DMS114 treated with DMSO at 0.1 percent for 48 hours (cell line): ENCODE measurements at regions not wholly inside any gene's neighbourhood (a gene's known extent, or its start where the extent isn't known, plus 50 kb on each side); places are given as distances from the start of the nearest gene placed in this dataset.

Experiments used
- DNase-seq: peaks from one replicate; lab custom pipeline; 2025; ENCODE audit not compliant: unreplicated experiment; lab: John Stamatoyannopoulos, UW

DNA sequence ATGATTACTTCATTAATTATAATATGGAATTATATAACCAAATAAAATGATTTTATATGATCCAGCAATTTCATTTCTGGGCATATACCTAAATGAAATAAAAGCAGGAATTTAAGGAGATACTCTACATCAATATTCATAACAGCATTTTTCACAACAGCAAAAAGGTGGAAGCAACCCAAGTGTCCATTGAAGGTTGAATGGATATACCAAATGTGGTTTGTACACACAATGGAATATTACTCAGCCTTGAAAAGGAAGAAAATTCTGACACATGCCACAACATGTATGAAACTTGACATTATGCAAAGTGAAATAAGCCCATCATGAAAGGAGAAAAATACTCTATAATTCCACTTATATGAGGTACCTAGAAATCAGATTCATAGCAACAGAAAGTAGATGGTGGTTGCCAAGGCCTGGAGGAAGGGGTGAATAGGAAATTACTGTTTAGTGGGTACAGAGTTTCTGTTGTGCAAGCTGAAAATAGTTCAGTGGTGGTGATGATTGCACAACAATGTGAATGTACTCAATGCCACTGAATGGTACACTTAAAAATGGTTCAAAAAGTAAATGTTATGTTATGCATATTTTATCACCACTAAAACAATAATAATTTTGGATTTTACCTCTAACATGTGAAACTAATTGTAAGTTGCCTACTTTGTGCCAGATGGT, 471.5 kb downstream of the SPRY1 start:
- DNase-seq, result no peak

DNA sequence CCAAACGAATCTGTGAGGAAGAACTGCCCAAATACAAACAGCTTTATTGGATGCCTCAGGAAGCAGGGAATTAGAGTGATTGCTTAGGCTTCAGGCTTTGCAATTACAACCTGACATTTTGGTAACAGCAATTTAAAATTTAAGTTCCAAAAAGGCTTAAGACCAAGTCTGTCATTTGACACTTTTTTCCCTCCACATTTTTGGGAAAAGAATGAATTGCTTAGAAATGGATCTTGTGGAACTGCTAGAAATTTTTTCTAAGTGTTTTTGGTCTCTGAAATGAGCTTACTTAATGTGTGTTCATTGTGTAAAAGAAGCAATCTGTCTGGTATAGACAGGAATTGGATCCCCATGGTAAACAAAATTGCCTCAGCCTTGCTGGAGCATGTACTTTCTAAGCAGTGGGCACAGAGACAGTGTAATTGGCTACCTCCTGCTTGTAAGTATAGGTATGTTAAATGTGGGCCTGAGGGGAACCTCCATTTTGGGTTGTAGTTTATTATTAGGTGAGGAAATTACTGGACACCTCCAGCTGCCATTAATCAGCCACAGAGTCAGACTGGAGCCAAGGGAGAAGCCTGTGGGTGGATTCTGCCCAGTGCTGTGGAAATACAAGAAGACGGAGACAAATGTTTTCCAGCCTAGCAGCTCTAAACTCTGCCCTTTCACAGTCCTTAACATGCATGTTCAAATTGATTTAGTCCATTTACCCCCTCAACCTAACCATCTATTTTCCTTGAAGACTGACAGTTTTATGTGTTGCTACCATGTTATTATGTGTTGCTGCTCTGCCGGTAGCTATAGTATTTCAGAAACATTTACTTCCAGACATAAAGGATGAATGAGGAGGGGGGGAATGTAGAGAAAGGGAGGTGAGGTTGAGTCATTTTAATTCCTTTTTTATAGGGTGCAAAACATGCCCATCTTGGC, 473.0 kb downstream of the SPRY1 start:
- no peak for DNase-seq

DNA sequence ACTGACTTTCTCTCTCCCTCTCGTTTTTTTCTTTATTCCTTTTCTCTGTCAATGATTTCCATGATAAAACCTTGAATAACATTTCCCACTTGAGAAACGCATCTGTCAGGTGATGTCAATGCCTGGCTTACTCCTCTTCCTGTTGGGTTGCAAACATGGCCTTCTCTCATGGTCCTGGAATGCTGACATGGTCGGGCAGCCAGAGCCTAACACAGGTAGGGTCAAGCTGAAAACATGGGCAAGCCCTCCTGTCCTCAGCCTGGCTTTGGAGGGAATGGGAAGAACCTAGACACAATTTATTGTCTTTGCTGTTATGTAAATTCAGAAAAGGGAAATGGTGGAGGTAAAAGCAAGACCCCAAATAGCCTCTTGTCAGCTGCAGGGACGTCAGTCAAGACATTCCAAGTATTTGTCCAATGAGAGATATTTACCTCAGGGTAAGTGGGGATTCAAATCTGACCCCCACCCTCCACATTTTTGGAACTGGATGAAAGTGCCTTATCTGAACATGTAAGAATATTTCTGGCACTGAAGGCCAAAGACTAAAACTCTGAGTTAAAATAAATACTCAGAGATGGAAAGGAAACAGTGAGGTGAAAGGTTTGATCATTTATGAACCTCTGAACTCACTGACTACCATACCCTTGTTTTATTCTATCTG, 473.8 kb downstream of the SPRY1 start:
- no peak for DNase-seq

DNA sequence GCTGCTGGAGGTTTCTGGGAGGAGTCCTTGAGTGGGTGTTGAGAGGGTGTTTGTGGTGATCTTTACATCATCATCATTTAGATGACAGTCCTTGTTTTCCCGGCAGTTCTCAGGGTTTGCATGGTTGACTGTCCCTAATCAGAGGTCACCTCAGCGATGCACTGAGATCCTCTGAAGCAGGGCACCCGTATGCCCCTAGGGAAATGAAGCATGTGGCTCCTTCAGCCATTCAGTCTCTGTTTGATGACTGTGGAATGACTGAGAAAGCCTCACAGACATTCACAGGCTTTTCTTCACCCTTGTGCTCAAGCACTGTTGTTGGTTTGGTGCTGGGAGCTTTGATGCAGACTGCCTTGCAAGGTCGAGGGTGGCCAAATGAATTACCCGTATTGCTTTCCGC, 474.7 kb downstream of the SPRY1 start:
- DNase-seq, result no peak

DNA sequence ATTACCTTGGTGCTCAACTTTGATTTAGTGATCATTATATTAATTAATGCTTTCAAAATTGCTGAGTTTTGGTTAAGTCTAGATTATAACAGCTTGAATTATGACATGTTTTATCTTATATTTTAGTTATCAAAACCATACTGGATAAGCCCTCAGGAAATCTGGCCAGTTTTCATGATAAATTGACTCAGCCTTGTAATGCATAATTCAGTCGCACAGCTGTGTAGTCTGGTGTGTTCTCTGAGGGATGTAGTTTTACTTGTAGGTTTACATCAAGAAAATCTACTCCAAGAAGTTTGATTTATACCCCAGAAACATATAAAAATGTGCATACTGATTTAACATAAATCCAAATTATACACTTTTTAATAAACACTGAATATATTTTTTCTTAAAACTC, 477.5 kb downstream of the SPRY1 start:
- DNase-seq, result no peak

DNA sequence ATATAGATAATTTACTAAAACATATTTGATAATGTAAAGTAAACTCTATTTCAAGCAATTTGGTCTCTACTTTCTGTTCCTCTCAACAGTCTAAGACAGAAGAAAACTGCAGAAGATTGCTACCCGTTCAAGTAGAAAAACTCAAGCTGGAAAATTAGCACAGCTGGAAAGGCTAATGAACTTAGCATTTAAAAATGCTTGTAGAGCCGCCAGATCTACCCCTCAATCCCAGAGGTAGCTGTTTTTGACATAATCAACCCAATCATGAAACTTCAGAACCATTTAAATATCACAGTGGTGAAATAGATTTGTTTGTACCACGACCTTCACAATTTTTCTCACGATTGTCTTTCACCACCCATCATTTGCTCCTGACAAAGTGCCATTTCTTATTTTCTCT, 479.5 kb downstream of the SPRY1 start:
- DNase-seq, result no peak

DNA sequence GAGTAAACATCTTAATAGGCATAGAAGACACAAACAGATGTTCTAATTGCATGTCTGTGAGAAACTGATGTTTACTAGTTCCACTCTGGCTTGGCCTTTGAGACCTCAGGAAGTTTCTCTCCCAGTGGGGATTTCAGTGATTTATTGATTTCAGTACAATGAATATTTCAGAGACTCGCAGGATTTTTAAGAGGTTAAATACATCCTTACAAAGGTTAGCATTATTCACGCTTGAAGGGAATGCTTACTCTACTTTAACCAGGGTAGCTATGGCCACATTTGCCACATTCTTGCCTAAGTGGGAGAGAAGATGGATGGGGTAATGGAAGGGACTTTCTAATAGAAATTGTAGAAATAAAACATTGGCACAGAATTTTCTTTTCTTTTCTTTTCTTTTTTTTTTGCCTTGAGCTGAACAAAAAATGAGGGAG, 480.1 kb downstream of the SPRY1 start:
- no peak for DNase-seq

DNA sequence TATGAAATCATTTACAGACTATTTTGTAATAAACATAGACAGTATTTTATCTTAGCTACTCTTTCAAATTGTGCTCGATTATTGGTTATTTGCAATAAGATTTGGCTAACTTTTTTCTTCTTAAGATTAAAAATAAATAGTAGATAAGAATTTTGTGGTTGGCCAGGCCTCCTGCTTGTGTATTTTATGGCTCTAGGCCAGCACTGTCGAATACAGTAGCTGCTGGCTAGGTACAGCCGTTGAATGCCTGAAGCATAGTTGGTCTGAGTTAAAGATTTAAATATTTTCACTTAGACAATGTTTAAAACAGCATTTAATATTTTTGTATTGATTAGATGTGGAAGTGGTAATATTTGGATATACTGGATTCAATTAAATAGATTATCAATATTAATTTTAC, 481.0 kb downstream of the SPRY1 start:
- DNase-seq, result no peak

DNA sequence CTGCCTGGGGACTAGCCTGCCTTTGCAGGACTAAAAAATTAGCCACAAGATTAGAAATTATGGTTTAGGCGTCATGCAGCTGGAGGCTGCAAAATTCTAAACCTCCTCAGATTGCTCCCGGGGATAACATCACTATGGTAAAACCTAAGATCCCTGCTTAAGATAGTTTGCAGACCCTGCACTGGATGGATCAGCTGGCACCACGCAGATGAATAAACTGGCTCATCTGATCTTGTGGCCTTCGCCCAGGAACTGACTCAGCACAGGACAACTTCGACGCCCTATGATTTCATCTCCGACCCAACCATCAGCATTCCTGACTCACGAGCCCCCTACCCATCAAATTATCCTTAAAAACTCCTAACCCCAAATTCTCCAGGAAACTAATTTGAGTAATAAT, 482.4 kb downstream of the SPRY1 start:
- DNase-seq, result no peak

DNA sequence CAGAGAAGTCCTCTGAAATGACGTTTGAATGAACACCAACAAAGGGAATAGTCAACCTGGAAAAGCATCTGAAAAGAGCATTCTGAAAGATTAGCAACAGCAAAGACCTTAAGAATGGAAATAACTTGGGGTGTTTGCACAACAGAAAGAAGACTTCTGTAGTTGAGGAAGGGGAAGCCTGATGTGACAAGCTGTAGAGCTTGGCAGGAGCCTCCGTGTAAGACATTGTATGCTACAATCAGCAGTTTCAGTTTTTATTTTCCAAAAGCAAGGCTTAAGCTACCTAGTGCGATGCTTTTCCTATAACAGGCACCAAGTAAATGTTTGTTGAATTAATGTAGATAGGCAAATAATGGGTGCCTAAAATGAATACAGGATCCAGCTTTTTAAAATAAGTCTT, 484.0 kb downstream of the SPRY1 start:
- DNase-seq, result no peak

DNA sequence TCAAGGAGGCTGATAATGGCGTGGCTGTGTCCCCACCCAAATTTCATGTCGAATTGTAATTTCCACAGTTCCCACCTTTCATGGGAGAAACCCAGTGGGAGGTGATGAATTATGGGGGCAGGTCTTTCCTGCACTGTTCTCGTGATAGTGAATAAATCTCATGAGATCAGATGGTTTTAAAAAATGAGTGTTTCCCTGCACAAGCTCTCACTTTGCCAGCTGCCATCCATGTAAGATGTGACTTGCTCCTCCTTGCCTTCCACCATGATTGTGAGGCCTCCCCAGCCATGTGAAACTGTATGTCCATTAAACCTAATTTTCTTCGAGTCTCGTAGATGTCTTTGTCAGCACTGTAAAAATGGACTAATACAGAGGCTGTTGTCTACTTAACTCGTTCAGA, 488.3 kb downstream of the SPRY1 start:
- DNase-seq, result no peak

DNA sequence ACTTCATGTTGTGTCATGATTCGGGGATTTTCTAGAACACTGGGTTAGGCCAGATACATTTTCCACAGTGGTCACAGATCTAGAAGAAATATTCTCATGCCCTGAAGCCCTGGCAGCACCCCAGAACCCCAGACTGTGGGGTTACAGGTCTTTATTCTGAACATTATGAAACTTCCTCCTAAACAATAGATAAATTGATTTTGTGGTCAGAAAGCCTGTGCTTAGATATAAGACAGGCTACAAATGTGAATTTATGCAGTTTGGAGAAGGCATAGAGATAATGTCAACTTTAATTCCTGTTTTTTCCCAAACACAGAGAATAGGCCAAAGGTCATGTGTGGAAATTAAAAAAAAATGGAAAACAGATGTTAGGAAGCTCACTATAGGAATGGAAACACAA, 492.9 kb downstream of the SPRY1 start:
- no peak for DNase-seq

DNA sequence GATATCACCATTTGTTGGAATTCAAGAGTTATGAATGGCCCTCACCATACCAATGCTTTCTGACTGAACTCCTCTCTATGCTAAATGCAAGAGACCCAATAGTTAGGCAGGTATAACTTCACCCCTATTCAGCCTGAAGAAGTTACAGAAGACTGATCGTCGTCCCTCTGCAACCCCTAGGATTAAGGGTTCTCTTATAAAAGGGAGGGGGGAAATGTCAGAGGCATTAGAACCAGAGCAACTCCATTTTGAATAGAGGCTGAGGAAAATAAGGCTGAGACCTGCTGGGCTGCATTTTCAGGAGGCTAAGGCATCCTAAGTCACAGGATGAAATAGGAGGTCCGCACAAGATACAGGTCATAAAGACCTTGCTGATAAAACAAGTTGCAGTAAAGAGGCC, 494.3 kb downstream of the SPRY1 start:
- DNase-seq, result no peak

DNA sequence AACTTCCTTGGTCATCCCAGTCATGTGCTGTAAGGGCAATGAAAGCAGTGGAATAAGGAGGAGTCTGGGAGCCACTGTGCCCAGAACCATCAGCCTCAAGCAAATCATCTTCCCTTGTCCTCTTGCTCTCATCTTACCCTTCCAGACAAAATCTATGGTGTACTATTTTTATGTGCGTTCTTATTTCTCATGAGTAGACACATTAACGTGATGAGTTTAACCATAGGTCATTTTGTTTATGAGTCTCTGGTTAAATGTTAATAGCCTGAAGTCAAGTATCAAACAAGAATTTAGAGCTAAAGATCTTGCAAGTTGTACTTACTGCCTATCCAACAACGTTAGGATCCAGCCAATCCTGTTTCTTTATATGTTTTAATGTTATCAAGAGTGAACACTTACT, 495.3 kb downstream of the SPRY1 start:
- DNase-seq, result no peak

DNA sequence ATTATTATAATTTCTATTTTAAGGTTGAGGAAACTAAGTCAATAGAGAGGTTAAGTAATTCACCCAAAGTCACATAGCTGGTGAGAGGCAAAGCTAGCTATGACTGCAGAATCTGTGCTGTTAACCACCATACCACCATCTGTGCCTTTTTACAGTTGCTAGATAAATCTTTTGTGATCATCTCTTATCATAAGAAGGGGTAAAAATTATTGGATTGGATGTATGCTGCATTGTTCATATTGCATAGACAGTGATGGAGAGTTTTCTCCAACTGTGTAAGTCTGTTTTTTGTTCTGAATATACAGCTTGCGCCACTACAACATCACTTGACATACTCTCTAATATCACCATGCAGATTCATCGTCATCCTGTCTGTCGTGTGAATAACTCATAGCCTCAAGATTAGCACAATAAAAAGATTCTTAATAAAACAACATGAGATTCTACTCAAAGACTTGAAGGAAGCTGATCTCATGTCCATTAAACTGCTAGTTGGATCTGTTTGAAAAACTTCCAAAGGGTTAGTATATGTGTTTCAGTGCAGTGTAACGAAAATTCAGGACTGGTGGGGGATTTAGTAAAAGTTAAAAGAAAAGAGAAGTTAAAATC, 495.9 kb downstream of the SPRY1 start:
- no peak for DNase-seq

DNA sequence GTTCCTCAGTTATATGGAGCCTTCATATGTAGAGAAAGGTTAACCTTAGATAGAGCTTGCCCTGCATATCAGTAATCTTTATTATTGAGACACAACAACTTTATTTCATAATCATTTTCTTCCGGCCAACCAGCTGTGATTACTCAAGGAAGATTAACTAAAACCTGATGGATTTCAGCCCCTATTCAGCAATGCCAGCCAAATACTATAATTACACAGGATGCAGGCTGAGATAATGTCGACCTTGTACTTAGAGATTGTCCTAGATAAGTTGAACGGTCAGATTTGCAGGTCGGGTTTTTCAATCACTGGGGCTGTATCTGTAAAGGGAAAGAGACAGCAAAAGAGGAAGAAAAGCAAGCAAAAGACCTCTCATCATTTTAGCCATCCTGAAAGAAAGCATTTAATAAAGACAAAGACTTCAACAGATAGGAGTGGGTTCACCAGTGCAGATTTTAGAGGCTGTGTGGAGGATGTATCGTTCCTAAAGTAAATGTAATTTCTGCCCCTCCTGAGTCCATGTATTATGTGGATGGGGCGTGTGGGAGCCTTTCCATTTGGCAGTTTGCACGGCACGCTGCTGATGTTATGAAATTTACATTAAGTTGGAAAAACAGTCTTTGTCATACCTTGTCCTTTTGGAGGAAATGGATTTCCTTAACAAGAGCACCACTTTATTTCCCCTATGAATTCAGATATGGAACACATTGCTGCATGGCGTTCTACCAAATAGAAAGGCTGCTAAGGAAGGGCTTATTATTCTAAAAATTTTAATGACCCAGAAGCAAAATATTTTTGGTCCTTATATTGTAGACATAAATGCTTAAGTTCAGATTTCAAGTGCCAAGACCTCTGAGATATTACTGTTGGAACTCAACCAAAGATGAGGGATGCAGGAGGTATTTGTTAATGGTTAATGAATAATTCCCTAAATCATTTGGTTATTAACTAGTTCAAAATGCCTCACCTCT, 496.7 kb downstream of the SPRY1 start:
- no peak for DNase-seq

DNA sequence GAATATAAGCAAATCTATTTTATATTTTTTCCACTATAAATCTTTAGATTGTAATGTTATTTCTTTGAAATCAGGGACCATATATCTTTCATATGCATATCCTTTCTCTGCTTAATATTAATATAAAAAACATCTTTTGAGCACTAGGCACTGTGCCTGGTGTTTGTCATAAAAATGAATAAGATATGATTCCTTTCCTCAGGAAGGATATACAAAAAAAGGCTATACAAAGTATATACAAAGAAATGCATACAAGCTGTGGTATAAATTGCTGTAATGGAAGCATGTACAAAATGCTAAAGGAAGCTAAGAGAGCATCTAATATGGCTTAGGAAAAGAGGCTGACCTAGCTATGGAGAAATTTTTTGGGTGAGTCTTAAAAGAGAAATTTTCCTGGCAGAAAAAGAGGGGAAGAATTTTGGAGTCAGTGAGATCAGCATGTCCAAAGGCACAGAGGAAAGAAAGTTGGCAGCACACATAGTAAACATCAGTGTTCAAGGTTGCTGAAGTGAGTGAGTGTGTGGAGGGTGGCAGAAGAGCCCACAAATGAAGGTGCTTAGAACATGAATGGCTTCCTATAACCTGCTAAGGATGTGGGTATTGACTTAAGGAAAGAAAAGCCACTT, 500.0 kb downstream of the SPRY1 start:
- DNase-seq, result no peak

DNA sequence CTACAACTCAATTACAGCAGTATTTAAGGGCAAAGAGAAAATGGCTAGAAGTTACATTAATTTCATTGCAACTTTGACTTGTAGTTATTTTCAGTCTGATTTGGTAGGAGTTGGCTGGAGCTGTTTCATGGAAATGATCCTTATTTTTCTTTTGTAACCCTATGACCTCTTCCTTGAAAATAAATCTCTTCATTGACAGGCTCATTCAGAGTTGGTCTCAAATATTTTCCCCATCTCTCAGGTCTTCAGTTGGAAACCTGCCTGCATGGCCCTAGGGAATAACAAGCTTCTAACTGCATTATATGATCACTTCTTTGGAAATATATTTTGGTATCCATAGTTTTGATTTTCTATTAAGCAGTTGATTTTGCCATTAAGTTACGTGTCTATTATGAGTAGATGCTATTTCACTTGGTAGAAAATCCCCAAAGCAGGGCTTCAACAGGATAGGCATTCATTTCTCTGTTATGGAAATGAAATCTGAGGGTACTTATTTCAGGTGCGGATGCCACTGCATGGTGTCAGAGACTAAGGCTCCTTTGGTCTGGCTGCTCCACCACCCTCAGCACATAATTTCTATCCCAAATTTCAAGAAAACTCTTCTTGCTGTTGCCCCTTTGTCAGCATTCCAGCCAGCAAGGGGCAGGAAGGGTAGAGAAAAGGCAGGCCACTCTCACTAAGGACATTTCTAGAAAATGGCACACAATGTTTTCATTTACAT, 502.5 kb downstream of the SPRY1 start:
- no peak for DNase-seq

DNA sequence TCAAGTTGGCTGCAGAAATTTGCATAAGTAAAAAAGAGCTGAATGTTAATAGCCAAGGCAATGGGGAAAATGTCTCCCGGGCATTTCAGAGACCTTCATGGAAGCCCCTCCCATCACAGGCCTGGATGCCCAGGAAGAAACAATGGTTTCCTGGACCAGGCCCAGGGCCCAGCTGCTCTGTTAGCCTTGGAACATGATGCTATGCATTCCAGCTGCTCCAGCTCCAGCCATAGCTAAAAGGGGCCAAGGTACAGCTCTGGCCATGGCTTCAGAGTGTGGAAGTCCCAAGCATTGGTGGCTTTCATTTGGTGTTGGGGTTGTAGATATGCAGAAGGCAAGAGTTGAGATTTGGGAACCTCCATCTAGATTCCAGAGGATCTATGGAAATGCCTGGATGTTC, 508.3 kb downstream of the SPRY1 start:
- DNase-seq, result no peak
